OCI-LY1 (cell line): ENCODE measurements at regions not wholly inside any gene's neighbourhood (a gene's known extent, or its start where the extent isn't known, plus 50 kb on each side); places are given as distances from the start of the nearest gene placed in this dataset.

Experiments
- H2AFZ ChIP-seq: fragments of 200-600 bp; sonication (generic), shearing (Covaris generic); 2 replicates; pipeline ENCODE4 v1.6.0; 2014; ENCODE audit warnings: antibody characterized with exemption, mild to moderate bottlenecking, low read length
- H3F3A ChIP-seq: fragments of 200-600 bp; sonication (generic), shearing (Covaris generic); 2 replicates; pipeline ENCODE4 v1.6.0; 2014; ENCODE audit warnings: mild to moderate bottlenecking, antibody characterized with exemption, low read length, moderate library complexity; ENCODE audit not compliant: insufficient read depth
- H3K27ac ChIP-seq: fragments of 200-600 bp; sonication (generic); 2 replicates; pipeline ENCODE4 v1.5.1; 2014; ENCODE audit warnings: low read length, mixed run types, mild to moderate bottlenecking, low read depth; ENCODE audit not compliant: poor library complexity, severe bottlenecking
- H3K27me3 ChIP-seq: fragments of 200-600 bp; sonication (generic); 2 replicates; pipeline ENCODE4 v1.6.0; 2014; ENCODE audit warnings: antibody characterized with exemption, mild to moderate bottlenecking, low read length, moderate library complexity; ENCODE audit not compliant: insufficient read depth
- H3K36me3 ChIP-seq: fragments of 200-600 bp; sonication (generic); 2 replicates; pipeline ENCODE4 v1.6.1; 2014; ENCODE audit warnings: mild to moderate bottlenecking, antibody characterized with exemption, low read length, moderate library complexity, mixed read lengths; ENCODE audit not compliant: insufficient read depth
- H3K4me1 ChIP-seq: fragments of 200-600 bp; sonication (generic); 2 replicates; pipeline ENCODE4 v1.5.1; 2014; ENCODE audit warnings: mild to moderate bottlenecking, low read length, moderate library complexity; ENCODE audit not compliant: insufficient read depth, severe bottlenecking
- H3K4me2 ChIP-seq: fragments of 200-600 bp; sonication (generic), shearing (Covaris generic); 2 replicates; pipeline ENCODE4 v1.6.1; 2014; ENCODE audit warnings: low read length
- H3K4me3 ChIP-seq: fragments of 200-600 bp; sonication (generic); 2 replicates; pipeline ENCODE4 v1.5.1; 2014; ENCODE audit warnings: low read length, low read depth, mild to moderate bottlenecking, mixed read lengths; ENCODE audit not compliant: poor library complexity, severe bottlenecking
- H3K79me2 ChIP-seq: fragments of 200-600 bp; shearing (Covaris generic); 2 replicates; pipeline ENCODE4 v1.6.1; 2016; ENCODE audit warnings: mixed run types, low read length, mixed read lengths; ENCODE audit not compliant: insufficient read depth
- H3K9ac ChIP-seq: fragments of 200-600 bp; sonication (generic), shearing (Covaris generic); 2 replicates; pipeline ENCODE4 v1.6.1; 2014; ENCODE audit warnings: mild to moderate bottlenecking, low read length, mixed read lengths
- H3K9me2 ChIP-seq: fragments of 200-600 bp; sonication (generic), shearing (Covaris generic); 2 replicates; pipeline ENCODE4 v1.6.1; 2014; ENCODE audit warnings: low read depth, mild to moderate bottlenecking, low read length, mixed read lengths
- H3K9me3 ChIP-seq: fragments of 200-600 bp; shearing (Covaris generic); 2 replicates; pipeline ENCODE4 v1.6.1; 2014; ENCODE audit warnings: low read length, mixed read lengths
- H4K20me1 ChIP-seq: fragments of 200-600 bp; sonication (generic), shearing (Covaris generic); 2 replicates; pipeline ENCODE4 v1.6.0; 2016; ENCODE audit warnings: mild to moderate bottlenecking, low read length; ENCODE audit not compliant: insufficient read depth
- CTCF ChIP-seq: fragments of 200-600 bp; sonication (generic), shearing (Covaris generic); IDR thresholded peaks from 2 replicates; pipeline ENCODE4 v1.5.1; 2017; ENCODE audit warnings: mild to moderate bottlenecking, antibody characterized with exemption, low read length, moderate library complexity, mixed read lengths
- EZH2 ChIP-seq: fragments of 200-600 bp; sonication (generic), shearing (Covaris generic); IDR thresholded peaks from 2 replicates; pipeline ENCODE4 v1.8.0; 2017; ENCODE audit warnings: borderline replicate concordance, mixed run types, mild to moderate bottlenecking, antibody characterized with exemption, low read length, moderate library complexity, mixed read lengths

GRCh38 chr7:47147213-47147631, 434.7 kb downstream of the TNS3 start:
- Histone ChIP-seq H3K79me2 (no peaks in the 10 kb centered on the region), H3K27ac (peak overlapping the region; percentile 96), H4K20me1 (no peaks in the 10 kb centered on the region), H3K4me2 (no peak overlapping the region), H3K27me3 (no peaks in the 10 kb centered on the region), H2AFZ (peak overlapping the region; percentile 23; the same call in 1 of the 2 replicates), H3K4me1 (peaks cover 63% of the 10 kb centered on the region), H3K9me2 (no peaks in the 10 kb centered on the region), H3K4me3 (no peak overlapping the region), H3F3A (no peaks in the 10 kb centered on the region), H3K9ac (no peak overlapping the region), H3K36me3 (peaks cover 6% of the 10 kb centered on the region; the same call in 1 of the 2 replicates), H3K9me3 (peaks cover 6% of the 10 kb centered on the region; the same call in 1 of the 2 replicates)
- TF ChIP-seq CTCF = no peak
- no peak for TF ChIP-seq EZH2

DNA sequence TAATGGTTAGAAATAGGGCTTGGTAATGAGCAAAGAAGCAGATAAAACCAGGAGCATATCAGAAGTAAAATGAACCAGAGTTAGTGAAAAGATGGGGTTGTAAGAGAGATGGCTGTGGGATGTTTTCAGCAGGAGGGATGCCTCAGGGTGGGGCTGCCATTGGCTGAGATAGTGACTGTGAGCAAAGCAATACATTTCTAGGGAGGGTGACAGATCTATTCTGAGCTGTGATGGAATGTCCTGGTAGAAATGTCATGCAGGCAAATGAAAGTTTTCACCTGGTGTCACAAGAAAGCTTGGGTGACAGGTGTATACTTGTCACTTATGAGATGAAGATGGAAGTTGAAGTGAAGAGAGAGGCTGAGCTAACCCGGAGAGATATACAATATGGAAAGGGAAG, 435.9 kb downstream of the TNS3 start:
- H3K4me3 ChIP-seq = no peak overlapping the region
- peaks cover 5% of the 10 kb centered on the region; the same call in 1 of the 2 replicates for H3K9me3 ChIP-seq
- H3K9me2 ChIP-seq = no peaks in the 10 kb centered on the region
- TF ChIP-seq EZH2 (no peak), CTCF (no peak)
- H4K20me1 ChIP-seq = no peaks in the 10 kb centered on the region
- no peaks in the 10 kb centered on the region for H3F3A ChIP-seq
- H2AFZ ChIP-seq = no peak overlapping the region
- H3K4me2 ChIP-seq = no peak overlapping the region
- peaks cover 51% of the 10 kb centered on the region for H3K4me1 ChIP-seq
- H3K27me3 ChIP-seq = no peaks in the 10 kb centered on the region
- peaks cover 5% of the 10 kb centered on the region; the same call in 1 of the 2 replicates for H3K36me3 ChIP-seq
- H3K79me2 ChIP-seq = no peaks in the 10 kb centered on the region
- H3K27ac ChIP-seq = peak overlapping the region; percentile 96
- H3K9ac ChIP-seq = no peak overlapping the region

- no peak overlapping the region for H3K4me3 ChIP-seq
- no peak overlapping the region for H3K4me2 ChIP-seq
- peaks cover 44% of the 10 kb centered on the region for H3K4me1 ChIP-seq
- H3K9me2 ChIP-seq = no peaks in the 10 kb centered on the region
- H3K27ac ChIP-seq = no peak overlapping the region
- no peaks in the 10 kb centered on the region for H3K36me3 ChIP-seq
- H3K9me3 ChIP-seq = no peaks in the 10 kb centered on the region
- no peaks in the 10 kb centered on the region for H3K79me2 ChIP-seq
- H4K20me1 ChIP-seq = no peaks in the 10 kb centered on the region
- H3K9ac ChIP-seq = no peak overlapping the region
- no peak for TF ChIP-seq CTCF
- no peak for TF ChIP-seq EZH2
- H3K27me3 ChIP-seq = no peaks in the 10 kb centered on the region
- no peaks in the 10 kb centered on the region for H3F3A ChIP-seq
- H2AFZ ChIP-seq = no peak overlapping the region
Observed at GRCh38 chr7:47145186-47145725, 436.7 kb downstream of the TNS3 start.
